NCI-H510A (cell line): ENCODE measurements at regions not wholly inside any gene's neighbourhood (a gene's known extent, or its start where the extent isn't known, plus 50 kb on each side); places are given as distances from the start of the nearest gene placed in this dataset.
"Not testable (repeated sequence)": the region's sequence is repeated elsewhere in the genome, so short reads cannot be mapped to it uniquely, and the experiment has no call there.

Experiments used
- DNase-seq: peaks from one replicate; lab custom pipeline; 2025; lab: John Stamatoyannopoulos, UW

DNA sequence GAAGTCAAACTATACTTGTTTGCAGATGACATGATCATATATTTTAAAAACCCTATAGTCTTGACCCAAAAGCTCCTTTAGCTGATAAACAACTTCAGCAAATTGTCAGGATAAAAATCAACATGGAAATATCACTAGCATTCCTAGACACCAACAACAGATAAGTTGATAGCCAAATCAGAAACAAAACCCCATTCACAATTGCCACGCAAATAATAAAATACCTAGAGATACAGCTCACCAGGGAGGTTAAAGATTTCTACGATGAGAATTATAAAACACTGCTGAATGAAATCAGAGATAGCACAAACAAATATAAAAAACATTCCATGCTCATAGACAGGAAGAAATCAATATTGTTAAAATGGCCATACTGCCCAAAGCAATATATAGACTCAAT, 605.0 kb upstream of the GRIA3 start:
- no peak for DNase-seq

DNA sequence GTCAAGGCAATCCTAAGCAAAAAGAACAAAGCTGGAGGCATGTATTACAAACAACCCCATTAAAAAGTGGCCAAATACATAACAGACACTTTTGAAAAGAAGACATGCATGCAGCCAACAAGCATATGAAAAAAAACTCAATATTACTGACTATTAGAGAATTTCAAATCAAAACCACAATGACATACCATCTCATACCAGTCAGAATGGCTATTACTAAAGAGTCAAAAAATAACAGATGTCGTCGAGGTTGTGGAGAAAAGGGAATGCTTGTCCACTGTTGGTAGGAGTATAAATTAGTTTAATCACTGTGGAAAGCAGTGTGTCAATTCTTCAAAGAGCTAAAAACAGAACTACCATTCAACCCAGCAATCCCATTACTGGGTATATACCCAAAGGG, 604.6 kb upstream of the GRIA3 start:
- no peak for DNase-seq

DNA sequence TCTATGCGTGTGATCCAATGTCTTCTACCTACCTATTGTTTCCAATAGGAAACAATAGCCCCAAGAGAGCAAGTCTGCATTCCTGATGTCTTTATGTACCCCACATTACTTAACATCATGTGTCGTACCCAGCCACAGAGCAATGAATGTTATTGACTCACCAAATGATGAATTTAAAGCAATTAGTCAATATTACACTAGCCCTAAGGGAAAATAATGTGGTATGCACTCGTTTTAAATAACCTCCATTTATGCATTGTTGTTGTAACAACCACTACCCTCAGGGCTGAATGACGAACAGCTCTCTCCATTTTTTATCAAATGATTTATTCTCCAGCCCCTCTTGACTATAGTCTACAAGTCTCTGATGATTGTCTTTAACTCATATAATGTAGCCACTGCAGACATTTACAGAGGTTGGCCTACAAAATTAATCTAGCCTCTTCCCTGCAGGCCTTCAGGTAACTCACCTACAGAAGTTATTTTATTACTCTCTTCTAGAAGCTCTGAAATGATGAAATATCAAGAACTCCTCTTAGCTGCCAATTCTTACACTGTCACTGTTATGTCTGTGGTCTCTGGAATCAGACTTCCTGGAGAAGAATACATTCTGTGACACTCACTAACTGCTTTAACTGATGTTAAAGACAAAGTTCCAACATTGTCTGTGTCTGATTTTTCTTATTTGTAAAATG, 601.7 kb upstream of the GRIA3 start:
- DNase-seq, result no peak

GRCh38 chrX:122582975-122583305, 601.1 kb upstream of the GRIA3 start:
- DNase-seq, result no peak

DNA sequence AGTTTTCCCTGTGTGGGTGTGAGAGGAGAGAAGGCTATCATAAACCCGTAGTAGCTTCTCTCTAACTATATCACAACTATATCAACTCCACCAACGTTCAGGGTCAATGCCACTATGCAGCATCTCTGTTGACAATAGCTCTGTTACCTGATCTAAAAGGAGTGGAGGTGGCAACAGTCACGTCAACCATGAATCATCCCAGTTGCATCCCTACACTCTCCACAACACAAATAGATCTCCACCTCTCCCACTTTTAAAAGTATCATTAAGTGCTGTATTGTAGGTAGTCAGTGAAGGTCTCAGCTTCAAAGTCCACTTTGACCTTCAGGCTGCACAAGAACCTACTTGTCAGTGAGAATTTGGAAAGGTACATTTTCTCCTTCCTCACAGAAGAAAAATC, 600.5 kb upstream of the GRIA3 start:
- peak; percentile 10 for DNase-seq

- DNase-seq, result no peak
Measured at GRCh38 chrX:122584981-122585380, 599.1 kb upstream of the GRIA3 start.

GRCh38 chrX:122586831-122587230, 597.2 kb upstream of the GRIA3 start:
- DNase-seq, result no peak

- DNase-seq, result no peak
Measured at GRCh38 chrX:122591546-122591945, 592.5 kb upstream of the GRIA3 start.

DNA sequence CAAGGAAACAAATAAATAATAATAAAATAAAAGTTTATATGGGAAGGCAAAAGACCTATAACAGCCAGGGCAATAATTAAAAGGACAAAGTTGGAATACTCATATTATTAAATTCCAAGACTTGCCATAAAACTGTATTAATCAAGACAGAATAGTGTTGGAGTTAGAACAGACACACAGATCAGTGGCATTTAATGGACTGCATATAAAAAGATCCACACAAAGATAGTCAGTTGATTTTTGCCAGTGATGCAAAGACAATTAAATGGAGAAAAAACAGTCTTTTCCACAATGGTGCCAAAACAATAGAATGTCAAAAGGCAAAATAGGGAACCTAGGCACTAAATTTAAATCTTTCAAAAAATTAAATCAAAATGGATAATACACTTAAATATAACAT, 587.1 kb upstream of the GRIA3 start:
- DNase-seq, result no peak

GRCh38 chrX:122622795-122623194, 561.3 kb upstream of the GRIA3 start:
- no peak for DNase-seq

DNA sequence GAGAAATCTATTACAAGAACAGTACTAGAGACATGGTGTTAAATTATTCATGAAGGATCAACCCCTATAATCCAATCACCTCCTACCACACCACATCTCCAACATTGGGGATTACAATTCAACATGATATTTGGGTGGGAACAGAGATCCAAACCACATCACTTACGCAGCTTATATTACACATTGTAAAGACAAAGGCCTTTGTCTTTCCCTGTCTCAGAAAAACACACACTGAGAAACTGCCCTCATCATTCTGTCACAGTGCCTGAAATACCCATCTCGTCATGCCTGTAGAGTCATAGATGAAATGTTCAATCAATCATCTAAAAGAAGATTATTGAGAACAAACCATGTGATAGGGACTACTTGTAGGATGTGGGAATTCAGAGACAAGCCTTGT, 558.8 kb upstream of the GRIA3 start:
- DNase-seq, result no peak

DNA sequence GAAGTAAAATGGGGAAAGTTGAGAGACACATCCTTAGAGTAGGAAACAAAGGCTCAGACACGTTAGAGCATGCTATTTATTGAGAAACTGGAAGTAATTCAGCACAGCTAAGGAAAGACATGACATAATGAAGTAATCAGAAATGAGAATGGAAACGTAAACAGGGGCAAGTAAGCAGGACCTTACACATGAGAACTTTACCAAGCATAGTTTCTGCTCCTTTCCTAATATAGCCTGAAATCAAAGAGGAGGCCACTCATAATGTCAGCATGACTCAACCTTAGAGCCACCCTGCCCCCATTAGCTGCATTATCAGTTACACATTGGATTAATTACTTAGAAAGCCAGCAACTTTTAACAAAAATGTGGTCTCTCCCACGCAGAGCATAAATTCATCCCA, 558.3 kb upstream of the GRIA3 start:
- no peak for DNase-seq

GRCh38 chrX:122626871-122627270, 557.2 kb upstream of the GRIA3 start:
- DNase-seq, result no peak

- no peak for DNase-seq
Measured at GRCh38 chrX:122641136-122641535, 542.9 kb upstream of the GRIA3 start.

DNA sequence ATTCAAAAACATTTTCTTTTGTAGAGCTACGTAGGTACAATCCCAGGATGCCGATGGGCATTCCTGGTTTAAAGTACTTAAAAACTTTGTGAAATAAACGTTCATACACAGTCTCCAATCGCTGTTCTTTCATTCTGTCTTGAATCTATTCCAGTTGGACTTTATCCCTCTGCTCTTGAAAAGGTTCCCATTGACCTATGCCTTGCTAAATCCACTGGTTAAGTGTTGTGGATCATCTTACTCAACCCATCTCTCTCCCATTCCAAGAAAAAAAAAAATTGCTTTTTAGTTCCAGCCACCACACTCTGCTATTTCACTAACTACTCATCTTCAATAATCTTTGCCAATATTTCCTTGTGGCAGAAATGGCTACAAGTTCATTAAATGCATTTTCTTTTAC, 542.3 kb upstream of the GRIA3 start:
- DNase-seq, result no peak

DNA sequence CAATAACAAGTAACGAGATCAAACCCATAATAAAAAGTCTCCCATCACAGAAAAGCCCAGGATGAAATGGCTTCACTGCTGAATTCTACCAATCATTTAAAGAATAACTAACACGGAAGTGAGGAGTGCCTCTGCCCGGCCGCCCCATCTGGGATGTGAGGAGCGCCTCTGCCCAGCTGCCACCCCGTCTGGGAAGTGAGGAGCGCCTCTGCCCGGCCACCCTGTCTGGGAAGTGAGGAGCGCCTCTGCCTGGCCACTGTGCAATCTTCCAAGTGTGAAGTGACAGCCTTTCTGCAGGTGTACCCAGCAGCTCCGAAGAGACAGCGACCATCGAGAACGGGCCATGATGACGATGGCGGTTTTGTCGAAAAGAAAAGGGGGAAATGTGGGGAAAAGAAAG, 528.8 kb upstream of the GRIA3 start:
- DNase-seq, result not testable (repeated sequence)

DNA sequence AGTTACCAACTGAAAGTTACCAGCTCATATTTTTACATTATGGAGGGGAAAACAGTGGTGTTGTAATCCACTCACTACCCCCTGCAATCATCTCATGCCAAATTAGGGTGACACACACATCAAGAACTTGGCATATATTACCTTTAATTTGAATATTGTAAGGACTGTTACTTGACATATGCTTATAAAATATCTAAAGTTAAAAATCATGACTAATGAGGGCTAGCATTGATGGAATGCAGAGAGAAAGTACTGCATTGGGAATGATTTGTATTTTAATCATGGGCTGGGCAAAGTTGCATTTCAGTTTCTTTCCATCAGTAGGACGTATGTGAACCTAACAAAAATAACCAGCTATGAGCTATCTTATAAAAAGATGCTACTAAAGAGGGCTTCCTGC, 517.5 kb upstream of the GRIA3 start:
- no peak for DNase-seq

DNA sequence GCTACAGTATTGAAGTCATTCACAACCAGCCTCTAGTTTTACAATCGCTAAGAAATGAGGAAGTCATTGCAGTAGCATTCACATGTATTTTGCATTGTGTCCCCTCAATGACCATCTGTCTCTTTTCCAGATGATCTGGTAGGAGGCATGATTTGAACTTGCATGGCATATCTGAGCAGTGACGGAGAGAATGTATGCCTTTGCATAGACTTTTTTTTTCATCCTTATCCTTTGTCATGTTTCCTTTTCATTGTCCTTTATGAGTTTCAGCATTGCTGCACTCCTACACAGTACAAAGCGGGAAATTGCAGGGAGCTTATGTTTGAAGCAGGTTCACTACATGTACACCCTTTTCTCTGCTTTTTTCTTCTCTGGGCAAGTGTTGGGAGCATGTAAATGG, 516.4 kb upstream of the GRIA3 start:
- no peak for DNase-seq

DNA sequence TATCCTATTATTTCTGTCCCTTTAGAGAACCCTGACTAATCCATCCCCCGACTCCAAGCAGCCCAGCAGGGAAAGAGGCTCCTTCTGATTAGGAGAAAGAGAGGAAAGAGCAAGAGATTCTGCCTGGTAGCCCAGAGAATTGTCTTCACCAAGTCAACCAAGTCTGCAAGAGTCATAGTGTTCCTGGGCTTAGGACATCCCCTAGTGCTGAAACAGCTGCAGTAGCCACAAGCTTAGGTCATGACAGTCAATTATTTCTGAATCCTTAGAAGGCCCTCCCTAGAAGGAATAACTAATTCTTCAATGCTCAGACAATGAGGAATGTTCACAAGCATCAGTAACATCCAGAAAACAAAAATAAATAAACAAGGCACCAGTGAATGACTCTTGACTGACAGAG, 480.3 kb upstream of the GRIA3 start:
- no peak for DNase-seq

DNA sequence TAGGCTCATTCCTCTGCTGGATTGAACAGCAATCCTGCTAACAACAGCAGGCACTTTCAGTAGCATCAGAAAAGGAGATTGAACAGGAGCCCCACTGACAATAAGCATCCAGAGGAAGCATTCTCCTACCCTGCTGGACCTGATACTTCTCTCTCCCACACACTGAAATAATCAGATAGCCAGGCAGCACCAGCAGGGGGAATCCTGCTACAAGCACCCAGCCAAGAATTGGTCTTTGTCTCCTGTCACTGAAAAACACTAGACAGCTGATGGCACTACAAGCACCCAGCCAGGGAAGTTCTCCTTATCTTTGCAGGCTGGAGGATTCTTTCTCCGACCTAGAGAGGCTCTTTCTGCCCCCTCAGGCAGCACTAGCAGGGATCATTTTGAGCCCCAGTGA, 444.3 kb upstream of the GRIA3 start:
- no peak for DNase-seq

GRCh38 chrX:122770581-122770980, 413.5 kb upstream of the GRIA3 start:
- DNase-seq, result no peak

GRCh38 chrX:122771933-122772332, 412.1 kb upstream of the GRIA3 start:
- DNase-seq, result no peak

DNA sequence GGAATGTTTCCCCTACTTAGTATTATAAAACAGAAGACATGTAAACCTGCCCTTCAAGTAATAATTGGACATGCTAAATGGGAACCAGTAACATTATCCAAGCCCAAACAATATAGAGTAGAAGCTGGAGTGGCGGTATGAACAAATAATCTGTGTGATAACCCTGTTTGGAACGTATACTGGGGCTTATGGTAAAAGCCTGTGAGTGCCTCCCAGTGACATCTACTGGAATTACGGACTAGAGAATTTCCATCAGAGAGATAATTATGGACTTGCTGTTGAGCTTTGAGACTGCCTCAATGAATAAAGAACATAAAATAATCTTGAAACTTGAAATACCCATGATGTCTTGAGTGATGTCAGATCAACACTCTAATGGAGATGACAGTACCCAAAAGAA, 406.3 kb upstream of the GRIA3 start:
- DNase-seq, result no peak

GRCh38 chrX:122783918-122784317, 400.2 kb upstream of the GRIA3 start:
- DNase-seq, result no peak

GRCh38 chrX:122787231-122787630, 396.8 kb upstream of the GRIA3 start:
- no peak for DNase-seq
